ENCODE measurements at regions not wholly inside any gene's neighbourhood (a gene's known extent, or its start where the extent isn't known, plus 50 kb on each side); places are given as distances from the start of the nearest gene placed in this dataset.

GRCh38 chr10:85510682-85511081, 855.9 kb downstream of the GRID1 start:
- no peaks in the 10 kb centered on the region for H3F3A ChIP-seq (ENCODE audit: low read depth)
- no peak overlapping the region for H2AFZ ChIP-seq (ENCODE audit: low read length)
- no peaks in the 10 kb centered on the region for H3K79me2 ChIP-seq (ENCODE audit: insufficient read depth, low read length)
- no peaks in the 10 kb centered on the region for H4K20me1 ChIP-seq (ENCODE audit: insufficient read depth, low read length, poor library complexity, severe bottlenecking)
- no peaks in the 10 kb centered on the region for H3K9me3 ChIP-seq (ENCODE audit: insufficient read depth, low read depth, low read length)
- H3K36me3 ChIP-seq (ENCODE audit: insufficient read depth, low read length), result no peaks in the 10 kb centered on the region
- H3K27me3 ChIP-seq (ENCODE audit: insufficient read depth, low read length, poor library complexity, severe bottlenecking), result no peaks in the 10 kb centered on the region
- TF ChIP-seq EZH2phosphoT487 (IDR thresholded peaks at IDR 0.05; ENCODE audit: borderline replicate concordance) (no peak), CTCF (conservative IDR thresholded peaks at IDR 0.05; ENCODE audit: low read length) (peak; percentile 47; the same call in 1 of the 2 replicates)
- H3K4me1 ChIP-seq (ENCODE audit: insufficient read depth, low read length, poor library complexity, severe bottlenecking), result no peaks in the 10 kb centered on the region
- H3K4me3 ChIP-seq (ENCODE audit: low read length, poor library complexity, severe bottlenecking), result no peak overlapping the region
- H3K9me2 ChIP-seq (replicated peaks; ENCODE audit: low read depth, low read length), result no peaks in the 10 kb centered on the region
- H3K4me2 ChIP-seq (ENCODE audit: low read depth, low read length, poor library complexity, severe bottlenecking), result no peak overlapping the region
- no peak overlapping the region for H3K9ac ChIP-seq (ENCODE audit: low read depth, low read length, poor library complexity, severe bottlenecking)

- Histone ChIP-seq H3K4me1 (ENCODE audit: insufficient read depth, low read length, poor library complexity, severe bottlenecking) (no peaks in the 10 kb centered on the region), H3F3A (ENCODE audit: low read depth) (no peaks in the 10 kb centered on the region), H3K4me3 (ENCODE audit: low read length, poor library complexity, severe bottlenecking) (no peak overlapping the region), H4K20me1 (ENCODE audit: insufficient read depth, low read length, poor library complexity, severe bottlenecking) (no peaks in the 10 kb centered on the region), H3K79me2 (ENCODE audit: insufficient read depth, low read length) (no peaks in the 10 kb centered on the region), H3K9me2 (replicated peaks; ENCODE audit: low read depth, low read length) (no peaks in the 10 kb centered on the region), H3K4me2 (ENCODE audit: low read depth, low read length, poor library complexity, severe bottlenecking) (no peak overlapping the region), H3K9me3 (ENCODE audit: insufficient read depth, low read depth, low read length) (no peaks in the 10 kb centered on the region), H2AFZ (ENCODE audit: low read length) (no peak overlapping the region), H3K9ac (ENCODE audit: low read depth, low read length, poor library complexity, severe bottlenecking) (no peak overlapping the region), H3K27me3 (ENCODE audit: insufficient read depth, low read length, poor library complexity, severe bottlenecking) (no peaks in the 10 kb centered on the region), H3K36me3 (ENCODE audit: insufficient read depth, low read length) (no peaks in the 10 kb centered on the region)
- TF ChIP-seq EZH2phosphoT487 (IDR thresholded peaks at IDR 0.05; ENCODE audit: borderline replicate concordance), result no peak
- TF ChIP-seq CTCF (conservative IDR thresholded peaks at IDR 0.05; ENCODE audit: low read length), result no peak
Measured at GRCh38 chr10:85513436-85513835, 853.2 kb downstream of the GRID1 start.

DNA sequence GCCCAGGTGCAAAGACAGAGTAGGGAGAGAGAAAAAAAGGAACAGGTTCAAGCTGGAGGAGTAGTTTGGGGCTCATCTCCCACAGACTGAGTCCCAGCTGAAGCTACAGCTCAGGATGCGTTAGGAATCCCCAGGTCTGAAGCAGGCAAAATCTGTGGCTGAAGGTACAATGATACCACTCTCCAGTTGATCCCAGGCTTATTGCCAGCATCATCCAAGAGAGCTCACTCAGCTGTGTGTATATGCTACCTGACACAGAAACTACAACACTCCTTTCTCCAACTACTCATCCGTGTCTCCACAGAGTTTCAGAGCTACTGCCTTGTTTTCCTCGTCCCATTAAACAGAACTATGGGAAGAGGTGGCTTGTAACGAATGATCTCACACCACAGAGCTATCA, 851.3 kb downstream of the GRID1 start:
- Histone ChIP-seq H3K9me3 (ENCODE audit: insufficient read depth, low read depth, low read length) (no peaks in the 10 kb centered on the region), H3K4me3 (ENCODE audit: low read length, poor library complexity, severe bottlenecking) (no peak overlapping the region), H3K9me2 (replicated peaks; ENCODE audit: low read depth, low read length) (no peaks in the 10 kb centered on the region), H3F3A (ENCODE audit: low read depth) (no peaks in the 10 kb centered on the region), H3K4me1 (ENCODE audit: insufficient read depth, low read length, poor library complexity, severe bottlenecking) (no peaks in the 10 kb centered on the region), H3K27me3 (ENCODE audit: insufficient read depth, low read length, poor library complexity, severe bottlenecking) (no peaks in the 10 kb centered on the region), H4K20me1 (ENCODE audit: insufficient read depth, low read length, poor library complexity, severe bottlenecking) (no peaks in the 10 kb centered on the region), H3K79me2 (ENCODE audit: insufficient read depth, low read length) (no peaks in the 10 kb centered on the region), H3K9ac (ENCODE audit: low read depth, low read length, poor library complexity, severe bottlenecking) (no peak overlapping the region), H3K4me2 (ENCODE audit: low read depth, low read length, poor library complexity, severe bottlenecking) (no peak overlapping the region), H2AFZ (ENCODE audit: low read length) (no peak overlapping the region), H3K36me3 (ENCODE audit: insufficient read depth, low read length) (no peaks in the 10 kb centered on the region)
- TF ChIP-seq EZH2phosphoT487 (IDR thresholded peaks at IDR 0.05; ENCODE audit: borderline replicate concordance) (no peak), CTCF (conservative IDR thresholded peaks at IDR 0.05; ENCODE audit: low read length) (no peak)

Data from Loucy (cell line).